HepG2 (cell line): ENCODE measurements at regions not wholly inside any gene's neighbourhood (a gene's known extent, or its start where the extent isn't known, plus 50 kb on each side); places are given as distances from the start of the nearest gene placed in this dataset.

Experiments used
- POLR2G ChIP-seq: fragments of 200-400 bp; formaldehyde crosslinking; IDR thresholded peaks from 2 replicates; pipeline ENCODE4 v1.6.1; 2018; ENCODE audit warnings: mild to moderate bottlenecking, low read depth, low read length, moderate library complexity
- ZNF777 ChIP-seq: sonication (generic); formaldehyde crosslinking; IDR thresholded peaks from 2 replicates; pipeline ENCODE4 v1.4.0; 2020; ENCODE audit warnings: missing genetic modification reagents

- TF ChIP-seq ZNF777 (CRISPR knock-in tag) (no peak), POLR2G (no peak)
Observed at GRCh38 chr7:120097774-120098173, 175.2 kb upstream of the KCND2 start.
